ENCODE measurements at regions not wholly inside any gene's neighbourhood (a gene's known extent, or its start where the extent isn't known, plus 50 kb on each side); places are given as distances from the start of the nearest gene placed in this dataset.
"Not testable (repeated sequence)": the region's sequence is repeated elsewhere in the genome, so short reads cannot be mapped to it uniquely, and the experiment has no call there.

DNA sequence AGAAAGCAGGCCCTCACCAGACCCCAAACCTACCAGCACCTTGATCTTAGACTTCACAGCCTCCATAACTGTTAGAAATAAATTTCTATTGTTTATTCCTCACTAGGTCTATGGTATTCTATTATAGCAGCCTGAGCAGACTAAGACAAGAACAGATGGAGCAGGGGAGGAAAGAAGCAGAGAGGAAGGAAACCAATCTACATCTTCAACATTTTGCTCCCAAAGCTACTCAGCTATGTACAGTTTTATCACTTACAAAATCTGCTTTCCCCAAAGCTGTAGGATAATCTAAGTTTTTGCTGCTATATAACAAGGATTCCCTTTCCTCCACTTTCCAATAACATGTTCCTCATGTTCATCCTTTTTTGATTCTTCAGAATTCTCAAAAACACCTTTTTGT lies 274.4 kb upstream of the CHAC2 start:
- no peak for DNase-seq (ENCODE audit: low read depth in 2 of 2)

DNA sequence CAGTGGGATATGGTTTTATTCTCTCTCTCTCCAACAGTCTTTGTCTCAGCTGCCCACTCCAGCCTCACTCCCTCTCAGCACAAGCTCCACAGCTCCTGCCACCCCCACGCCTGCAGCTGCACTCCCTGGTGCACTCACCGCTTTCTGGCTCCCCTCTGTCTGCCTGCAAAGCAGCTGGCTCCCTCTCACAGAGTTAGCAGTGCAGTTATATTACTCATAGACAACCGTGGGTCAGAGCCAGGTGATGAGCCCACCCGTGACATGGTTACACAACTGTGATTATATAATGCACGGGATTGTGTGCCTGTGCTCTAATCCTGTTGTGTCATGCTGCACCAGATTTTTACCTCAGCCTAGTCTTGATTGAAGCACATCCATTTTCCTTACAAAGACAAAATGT lies 276.9 kb upstream of the CHAC2 start:
- no peak for DNase-seq (ENCODE audit: low read depth in 2 of 2)

DNA sequence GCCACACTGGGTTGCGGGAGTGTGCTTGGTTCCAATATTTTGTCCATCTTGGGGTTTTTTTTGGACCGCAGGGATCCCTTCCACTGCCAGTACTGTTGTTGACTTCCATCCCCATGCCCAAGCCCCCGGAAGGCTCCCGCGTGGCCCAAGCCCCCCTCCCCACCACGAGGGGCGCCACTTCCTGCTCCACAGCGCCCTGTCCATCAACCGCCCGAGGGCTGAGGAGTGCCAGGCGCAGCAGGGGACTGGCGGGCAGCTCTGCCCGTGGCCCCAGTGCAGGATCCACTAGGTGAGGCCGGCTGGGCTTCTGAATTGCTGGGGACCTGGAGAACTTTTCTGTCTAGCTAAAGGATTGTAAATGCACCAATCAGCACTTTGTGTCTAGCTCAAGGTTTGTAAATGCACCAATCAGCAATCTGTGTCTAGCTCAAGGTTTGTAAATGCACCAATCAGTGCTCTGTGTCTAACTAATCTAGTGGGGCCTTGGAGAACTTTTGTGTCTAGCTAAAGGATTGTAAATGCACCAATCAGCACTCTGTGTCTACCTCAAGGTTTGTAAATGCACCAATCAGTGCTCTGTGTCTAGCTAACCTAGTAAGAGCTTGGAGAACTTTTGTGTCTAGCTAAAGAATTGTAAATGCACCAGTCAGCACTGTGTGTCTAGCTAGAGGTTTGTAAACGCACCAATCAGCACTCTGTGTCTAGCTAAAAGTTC lies 281.3 kb upstream of the CHAC2 start:
- DNase-seq (ENCODE audit: low read depth in 2 of 2), result not testable (repeated sequence)

DNA sequence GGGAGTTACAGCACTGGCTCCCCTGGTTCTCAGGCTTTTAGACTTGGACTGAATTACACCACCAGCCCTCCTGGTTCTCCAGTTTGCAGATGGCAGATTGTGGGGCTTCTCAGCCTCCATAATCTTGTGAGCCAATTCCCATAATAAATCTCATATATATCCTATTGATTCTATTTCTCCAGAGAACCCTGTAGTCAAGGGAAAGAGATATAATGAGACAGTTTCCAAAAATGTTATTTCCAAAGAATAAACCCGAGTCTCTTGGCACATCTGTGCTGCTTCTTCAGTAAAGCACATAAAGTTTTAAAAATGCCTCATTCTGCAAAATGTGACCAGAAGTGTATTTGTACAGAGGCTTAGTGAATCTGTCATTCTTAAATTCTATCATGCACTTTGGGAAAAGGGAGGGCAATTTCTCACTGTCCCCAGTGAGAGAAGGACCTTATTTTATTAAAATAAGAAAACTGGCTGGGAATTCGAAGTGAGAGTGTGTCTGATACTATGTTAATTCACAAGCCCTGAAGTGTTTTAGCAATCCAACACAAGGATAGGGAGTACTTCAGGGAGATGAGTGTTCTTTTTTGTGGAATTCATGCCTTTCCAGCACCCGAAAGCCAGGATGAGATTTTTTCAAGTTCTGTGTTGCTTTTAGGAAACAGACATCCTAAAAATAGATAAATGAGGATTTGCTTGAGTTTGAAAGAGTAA lies 282.4 kb upstream of the CHAC2 start:
- DNase-seq (ENCODE audit: low read depth in 2 of 2), result no peak

DNA sequence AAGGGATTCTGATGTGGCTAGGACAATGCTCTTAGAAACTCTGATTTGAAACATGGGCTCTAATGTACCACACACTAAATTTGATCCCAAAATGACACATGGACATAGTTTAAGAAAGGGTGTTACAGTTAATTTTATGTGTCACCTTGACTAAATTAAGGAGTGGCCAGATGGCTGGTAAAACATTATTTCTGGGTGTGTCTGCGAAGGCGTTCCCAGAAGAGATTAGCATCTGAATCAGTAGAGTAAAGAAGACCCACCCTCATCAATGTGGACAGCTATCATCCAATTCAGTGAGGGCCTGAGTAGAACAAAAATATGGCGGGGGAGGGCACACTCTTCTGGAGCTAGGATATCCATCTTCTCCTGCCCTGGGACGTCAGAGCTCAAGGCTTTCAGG lies 283.1 kb upstream of the CHAC2 start:
- no peak for DNase-seq (ENCODE audit: low read depth in 2 of 2)

DNA sequence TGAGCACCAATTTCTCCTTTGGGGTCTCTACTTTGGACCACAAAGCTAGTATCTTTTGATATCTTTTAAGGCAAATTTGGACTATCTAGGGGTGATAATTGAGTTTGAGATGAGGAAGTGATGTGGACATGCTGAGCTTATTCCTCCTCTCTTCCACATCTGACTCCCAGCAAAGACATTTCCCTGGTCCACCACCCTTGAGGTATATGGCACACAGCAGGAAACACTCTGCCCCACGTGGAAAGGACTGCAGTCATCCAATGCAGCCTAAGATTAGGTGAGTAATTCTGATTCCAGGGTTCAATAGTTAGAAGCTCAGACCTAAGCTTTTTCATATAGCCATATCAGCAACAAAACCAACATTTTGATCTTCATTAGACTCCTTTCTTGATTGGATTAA lies 290.1 kb upstream of the CHAC2 start:
- no peak for DNase-seq (ENCODE audit: low read depth in 2 of 2)

DNA sequence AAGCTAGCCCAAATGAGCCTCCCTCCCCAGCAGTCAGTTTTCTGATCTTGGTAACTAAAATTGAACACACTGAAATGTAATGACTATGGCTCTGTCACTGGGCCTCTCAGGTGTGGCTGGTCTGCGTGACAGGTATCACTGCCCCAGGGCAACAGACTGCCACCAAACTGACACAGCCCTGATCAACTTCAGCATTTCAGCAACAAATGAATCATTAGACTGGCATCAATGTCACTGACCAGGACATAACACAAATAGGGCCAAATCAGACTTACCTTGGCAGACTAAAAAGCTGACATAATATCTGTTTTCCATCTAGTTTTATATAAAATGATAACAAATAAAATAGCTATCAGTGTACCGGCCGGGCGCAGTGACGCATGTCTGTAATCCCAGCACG lies 290.8 kb upstream of the CHAC2 start:
- no peak for DNase-seq (ENCODE audit: low read depth in 2 of 2)

DNA sequence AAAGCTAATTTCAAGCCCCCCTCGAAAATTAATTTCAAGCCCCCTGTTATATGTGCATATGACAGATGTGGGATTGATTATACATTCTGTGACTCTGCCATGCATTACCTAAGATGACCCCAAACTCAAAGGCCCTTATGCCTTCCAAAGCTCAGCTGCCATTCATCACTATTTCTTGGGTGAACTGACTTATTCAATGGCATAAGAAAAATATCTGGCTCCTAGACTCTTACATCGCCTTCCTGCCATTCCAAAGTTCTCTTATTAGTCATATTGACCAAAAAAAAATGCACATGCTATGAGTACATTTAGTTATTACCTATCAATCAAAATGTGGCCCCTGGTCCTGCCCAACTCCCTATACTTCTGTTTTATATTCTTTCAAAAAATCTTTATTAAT lies 291.8 kb upstream of the CHAC2 start:
- DNase-seq (ENCODE audit: low read depth in 2 of 2), result no peak

DNA sequence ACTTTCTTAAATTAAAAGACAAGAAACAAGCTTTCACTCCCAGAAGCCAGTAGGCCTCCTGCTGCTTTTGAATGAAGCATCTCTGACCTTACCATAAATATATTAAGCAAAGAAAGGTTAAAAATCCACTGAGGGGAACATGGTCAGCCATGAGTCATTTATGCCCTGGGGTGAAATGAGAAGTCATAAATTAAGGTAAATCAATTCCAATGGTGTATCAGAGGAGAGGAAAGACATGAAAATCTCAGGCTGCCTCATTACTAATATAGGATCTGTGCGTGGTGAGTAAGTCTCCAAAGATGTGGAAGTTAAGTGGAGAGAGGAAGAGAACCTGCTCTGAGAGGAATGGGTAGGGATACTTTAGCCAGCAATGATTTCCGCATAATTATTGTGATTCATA lies 292.3 kb upstream of the CHAC2 start:
- DNase-seq (ENCODE audit: low read depth in 2 of 2), result no peak

DNA sequence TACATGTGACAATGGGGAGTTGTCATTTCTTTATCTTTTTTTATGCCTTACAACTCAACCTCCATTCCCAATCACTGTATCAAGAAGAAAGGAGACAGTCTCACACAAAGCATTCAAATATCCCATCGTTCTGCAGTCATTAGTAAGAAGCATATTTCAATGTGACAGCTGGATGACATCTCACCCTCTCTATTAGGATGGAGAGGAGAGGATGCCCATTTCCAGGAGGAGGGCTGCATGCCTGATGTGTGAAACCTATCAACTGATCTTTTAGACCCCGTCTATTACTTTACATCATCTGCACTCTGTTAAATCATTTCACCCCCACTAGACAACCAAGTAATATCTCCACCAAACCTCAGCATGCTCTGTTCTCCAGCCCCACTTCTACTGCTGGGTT lies 292.7 kb upstream of the CHAC2 start:
- no peak for DNase-seq (ENCODE audit: low read depth in 2 of 2)

DNA sequence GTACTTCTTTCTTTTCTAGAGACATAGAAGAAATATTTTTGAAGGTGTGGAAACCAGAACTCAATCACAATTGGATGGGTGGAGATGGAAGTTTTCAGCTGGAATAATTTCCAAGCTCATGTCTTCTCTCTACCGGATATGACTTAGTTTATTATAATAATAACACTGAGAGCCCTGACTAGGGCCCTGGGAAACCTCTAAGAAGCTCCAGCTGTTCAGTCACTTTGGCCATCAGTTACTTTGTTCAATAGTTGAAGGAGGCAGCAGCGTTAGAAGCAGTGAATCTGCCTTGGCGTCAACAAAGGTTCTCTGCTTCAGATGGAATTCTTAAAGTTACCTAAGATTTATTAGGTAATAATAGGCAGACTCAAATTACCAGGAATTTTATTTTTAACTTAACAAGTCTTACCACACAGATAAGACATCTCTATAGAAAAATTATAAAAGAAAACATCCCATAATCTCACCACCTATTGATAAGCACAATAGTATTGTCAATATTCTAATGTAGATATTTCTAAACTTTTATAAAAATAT lies 293.8 kb upstream of the CHAC2 start:
- no peak for DNase-seq (ENCODE audit: low read depth in 2 of 2)

DNA sequence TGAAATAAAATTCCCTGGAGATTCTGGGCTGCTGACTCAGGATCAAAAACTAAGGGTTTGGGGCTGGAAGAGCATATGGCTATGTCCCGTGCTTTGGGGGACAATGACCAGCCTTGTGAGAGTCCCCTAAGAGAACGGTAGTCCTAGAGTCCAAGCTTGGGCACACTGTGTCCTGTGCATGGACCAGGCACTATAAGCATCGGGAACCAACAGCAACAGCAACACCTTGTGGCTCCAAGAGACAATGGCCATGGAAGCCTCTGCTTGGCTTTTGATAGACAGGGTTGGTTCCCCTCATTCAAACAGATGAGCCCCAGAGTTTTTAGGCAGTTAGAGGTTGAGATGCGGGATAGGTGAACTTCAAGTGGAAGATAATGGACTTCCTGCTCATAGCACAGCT lies 294.4 kb upstream of the CHAC2 start:
- DNase-seq (ENCODE audit: low read depth in 2 of 2), result no peak

DNA sequence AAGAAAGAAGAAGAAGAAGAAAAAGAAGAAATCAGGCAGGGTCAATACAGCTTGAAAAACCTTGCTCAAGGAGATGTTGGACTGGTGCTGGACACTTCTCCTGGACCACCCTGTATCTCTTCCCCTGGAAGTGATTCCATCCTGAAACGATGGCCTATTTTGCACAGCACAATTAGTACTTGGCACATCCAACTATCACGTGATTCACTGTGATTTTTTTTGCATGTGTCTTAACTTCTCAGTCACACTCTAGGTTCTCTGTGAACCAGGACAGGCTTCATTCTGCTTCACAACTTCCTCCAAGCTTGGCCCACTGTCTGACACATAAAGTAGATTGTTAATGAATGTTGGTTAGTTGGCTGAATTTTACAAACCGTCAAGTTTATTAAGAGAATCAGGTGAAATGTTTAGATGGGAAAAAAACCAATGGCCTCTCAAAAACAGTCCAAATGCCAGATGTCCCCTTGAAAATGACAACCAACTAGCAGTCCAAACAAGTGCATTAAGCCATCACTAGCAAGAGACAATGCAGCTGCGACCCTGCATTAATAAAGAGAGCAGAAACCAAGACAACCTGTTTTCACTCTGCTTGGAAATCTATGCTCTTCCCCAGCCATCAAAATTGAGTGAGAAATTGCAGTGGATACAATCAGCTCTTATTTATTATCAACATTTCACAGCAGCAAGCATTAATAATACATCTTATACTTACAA lies 300.0 kb upstream of the CHAC2 start:
- DNase-seq (ENCODE audit: low read depth in 2 of 2), result no peak

DNA sequence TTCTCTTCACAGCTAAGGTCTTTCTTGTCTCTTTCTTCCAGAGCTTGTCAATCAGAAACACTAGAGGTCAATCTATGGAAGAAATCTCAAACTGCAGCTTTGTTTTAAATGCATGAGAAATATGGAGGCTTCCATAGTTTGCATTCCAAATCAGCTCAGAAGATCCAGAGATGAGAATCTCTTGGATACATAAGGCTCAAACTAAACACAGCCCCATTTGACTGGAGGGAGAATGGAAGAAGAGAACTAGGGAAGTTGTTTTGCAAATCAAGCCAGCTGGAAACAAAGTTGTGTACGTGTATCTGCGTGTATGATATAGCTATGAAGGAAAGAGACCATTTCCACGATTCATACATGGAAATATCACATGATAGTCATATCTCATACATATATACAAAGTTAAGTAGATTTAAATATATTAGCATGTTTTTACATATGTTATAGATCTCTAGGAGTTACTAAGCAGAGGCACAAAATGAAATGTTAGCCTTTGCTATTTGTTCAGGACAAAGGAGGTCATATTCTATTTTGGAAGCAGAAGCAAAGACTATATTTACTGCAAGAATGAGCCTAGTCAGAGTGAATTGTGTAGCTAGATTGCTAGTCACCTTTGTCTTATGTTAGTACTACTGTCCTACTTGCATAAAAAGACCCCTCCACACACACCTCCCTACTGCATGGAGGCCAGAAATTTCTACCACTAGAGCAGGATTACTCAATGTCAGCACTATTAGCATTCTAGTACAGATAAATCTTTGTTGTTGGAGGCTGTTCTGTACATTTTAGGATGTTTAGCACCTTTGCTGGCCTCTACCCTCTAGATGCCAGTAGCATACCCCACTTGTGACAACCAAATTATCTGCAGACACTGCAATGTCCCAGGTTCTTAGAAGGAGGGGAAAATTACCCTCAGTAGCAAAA lies 303.5 kb upstream of the CHAC2 start:
- DNase-seq (ENCODE audit: low read depth in 2 of 2), result no peak

DNA sequence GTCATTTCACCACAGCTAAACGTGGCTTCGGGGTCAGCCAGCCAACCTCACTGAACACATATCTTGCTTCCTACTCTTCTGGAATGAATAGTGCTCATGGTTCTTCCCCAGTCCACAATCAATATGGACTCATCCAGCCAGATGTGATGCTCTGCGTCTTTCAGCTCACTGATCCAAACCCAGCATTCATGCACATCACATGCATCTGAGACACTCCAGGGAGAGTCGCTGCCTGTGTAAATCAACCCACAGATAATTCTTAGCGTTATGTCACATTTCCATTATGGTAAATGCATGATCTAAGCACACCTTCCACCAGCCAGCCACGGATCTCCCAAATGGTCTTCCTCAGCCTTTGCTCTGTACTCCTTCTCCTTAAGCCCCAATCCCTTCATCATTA lies 306.7 kb upstream of the CHAC2 start:
- no peak for DNase-seq (ENCODE audit: low read depth in 2 of 2)

DNA sequence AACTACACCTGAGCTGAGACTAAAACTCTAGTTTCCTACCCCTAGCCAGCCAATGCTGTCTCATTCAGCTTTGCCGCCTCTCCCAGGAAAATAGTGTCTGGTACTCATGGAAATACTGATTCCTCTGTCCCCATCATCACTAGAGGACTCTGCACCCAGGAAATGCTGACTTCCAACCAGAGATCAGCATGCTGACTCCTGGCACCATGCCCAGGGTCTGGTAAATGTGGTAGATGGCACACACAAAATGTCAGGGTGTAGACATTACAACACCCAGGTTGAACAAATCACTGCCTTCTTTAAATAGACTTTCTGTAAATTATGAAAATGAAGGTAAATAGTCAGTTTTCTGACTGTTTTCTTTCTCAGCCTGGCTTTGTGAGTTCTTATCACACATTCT lies 307.3 kb upstream of the CHAC2 start:
- no peak for DNase-seq (ENCODE audit: low read depth in 2 of 2)

DNA sequence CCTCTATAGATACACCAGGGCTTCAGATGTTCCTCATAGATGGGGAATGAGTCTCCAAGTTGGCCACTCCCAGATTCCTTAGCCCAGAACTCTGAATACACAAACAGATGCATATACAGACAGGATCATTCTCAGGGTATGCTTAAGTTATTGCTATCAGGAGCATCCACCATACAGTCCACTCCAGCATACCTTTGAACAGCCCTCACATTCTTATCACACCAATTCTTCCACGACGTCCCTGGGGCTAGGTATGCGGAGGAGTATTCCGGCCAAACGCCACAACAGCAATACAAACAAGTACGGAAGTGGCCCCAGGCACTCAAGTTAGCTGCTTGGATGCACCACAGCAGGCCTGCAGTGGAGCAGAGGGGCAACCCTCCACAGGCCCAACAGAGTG lies 312.5 kb upstream of the CHAC2 start:
- DNase-seq (ENCODE audit: low read depth in 2 of 2), result no peak

DNA sequence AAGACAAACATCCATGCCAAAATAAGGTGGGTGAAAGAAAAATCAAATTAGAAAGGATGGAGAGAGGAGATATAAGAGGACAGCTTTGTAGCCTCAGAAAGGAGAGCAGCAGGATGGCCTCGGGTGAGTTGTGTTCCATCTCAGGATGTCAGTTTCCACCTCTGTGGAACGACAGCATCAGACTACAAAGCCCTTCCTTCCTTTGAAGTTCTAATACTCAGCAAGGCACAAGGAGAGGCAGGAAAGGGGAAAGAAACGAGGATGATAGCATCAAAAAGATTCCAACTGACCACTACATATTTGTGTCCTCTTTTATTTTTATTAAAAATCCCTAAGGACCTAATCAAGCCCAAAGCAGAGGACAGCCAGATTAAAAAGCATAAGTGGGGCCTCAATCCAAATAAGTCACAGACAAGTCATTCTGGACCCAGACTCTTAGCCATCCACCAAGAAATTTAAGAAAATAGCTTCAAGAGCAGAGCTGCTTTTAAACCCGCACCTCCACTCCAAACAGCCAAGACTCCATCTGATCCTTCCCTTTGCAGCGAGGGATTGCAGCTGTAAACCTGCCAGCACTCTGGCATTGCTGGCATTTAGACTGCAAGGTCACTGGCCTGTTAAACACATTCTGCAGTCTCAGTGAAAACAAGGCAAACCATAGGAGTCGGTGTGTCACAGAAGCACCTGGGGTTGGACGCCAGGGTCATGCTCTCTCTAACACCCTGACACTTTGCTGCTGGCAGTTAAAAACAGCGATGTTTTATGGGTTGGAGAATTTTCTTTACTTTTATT lies 314.5 kb upstream of the CHAC2 start:
- DNase-seq (ENCODE audit: low read depth in 2 of 2), result no peak

DNA sequence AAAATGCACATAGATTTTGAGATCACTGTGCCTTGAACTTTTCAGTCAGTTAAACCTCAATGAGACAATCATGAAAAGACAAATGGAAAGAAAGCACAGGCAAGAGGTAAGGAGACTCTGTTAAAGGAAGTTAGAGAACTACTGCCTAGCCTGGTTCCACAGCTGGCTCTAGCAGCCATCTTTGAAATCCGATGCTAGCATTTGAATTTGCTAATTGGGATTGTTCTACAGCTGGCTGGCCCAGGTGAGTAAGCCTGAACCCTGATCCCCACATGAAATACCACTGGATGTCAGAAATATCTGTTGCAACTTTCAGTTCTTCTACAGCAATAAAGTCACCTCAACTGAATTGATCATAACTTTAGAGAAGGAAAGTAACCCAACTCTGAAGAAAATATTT lies 315.2 kb upstream of the CHAC2 start:
- DNase-seq (ENCODE audit: low read depth in 2 of 2), result no peak

DNA sequence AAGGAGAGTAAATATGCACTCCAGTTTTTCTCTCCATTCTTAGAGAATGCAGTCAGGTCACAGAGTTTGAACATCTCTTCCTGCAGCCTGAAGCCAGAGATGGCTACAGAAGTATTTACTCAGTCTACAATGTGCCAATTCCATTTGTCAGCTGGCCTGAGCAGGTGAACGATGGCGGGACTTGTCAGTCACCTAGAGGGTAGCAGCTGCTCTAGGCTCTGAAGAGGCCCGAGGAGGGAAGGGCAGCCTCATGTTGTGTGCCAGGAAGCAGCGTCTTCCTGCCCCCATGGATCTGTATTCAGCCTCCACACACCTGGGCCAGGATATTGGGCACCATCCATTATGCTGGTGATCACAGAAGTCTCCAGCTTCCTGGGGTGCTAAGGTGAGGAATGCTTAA lies 316.7 kb upstream of the CHAC2 start:
- no peak for DNase-seq (ENCODE audit: low read depth in 2 of 2)

DNA sequence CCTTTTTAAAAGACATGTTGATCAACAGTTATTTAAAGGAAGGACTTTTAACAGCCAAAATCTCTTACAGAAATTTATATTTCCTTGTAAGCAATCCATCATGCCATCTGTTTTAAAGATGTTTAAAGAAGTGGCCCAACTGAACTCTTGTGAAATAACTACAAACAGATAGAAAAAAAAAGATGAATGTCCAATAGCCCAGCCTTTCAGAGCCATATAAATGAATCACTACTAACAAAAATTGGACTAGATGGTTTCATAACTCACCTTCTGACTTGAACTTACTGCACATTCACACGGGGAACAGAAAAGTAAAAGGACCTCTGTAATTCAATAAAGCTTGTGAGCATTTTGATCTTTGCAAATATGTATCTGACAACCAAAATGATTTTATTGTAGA lies 319.0 kb upstream of the CHAC2 start:
- DNase-seq (ENCODE audit: low read depth in 2 of 2), result no peak
